Glomerular visceral epithelial cell (primary cell): ENCODE measurements at regions not wholly inside any gene's neighbourhood (a gene's known extent, or its start where the extent isn't known, plus 50 kb on each side); places are given as distances from the start of the nearest gene placed in this dataset.

Source experiments
- DNase-seq: peaks from one replicate; pipeline ENCODE4 v3.0.0-alpha.2; 2016; ENCODE audit errors: extremely low spot score

- DNase-seq = no peak
These were observed 392.0 kb downstream of the TMEM161B start for GRCh38 chr5:87876616-87877015.

GRCh38 chr5:87872986-87873385 is 395.7 kb downstream of the TMEM161B start:
- DNase-seq = no peak

- DNase-seq = no peak
These were observed 399.9 kb downstream of the TMEM161B start for GRCh38 chr5:87868792-87869191.

GRCh38 chr5:87867281-87867680 is 401.4 kb downstream of the TMEM161B start:
- no peak for DNase-seq

- DNase-seq = no peak
These were observed 415.1 kb downstream of the TMEM161B start for GRCh38 chr5:87853541-87853940.

DNA sequence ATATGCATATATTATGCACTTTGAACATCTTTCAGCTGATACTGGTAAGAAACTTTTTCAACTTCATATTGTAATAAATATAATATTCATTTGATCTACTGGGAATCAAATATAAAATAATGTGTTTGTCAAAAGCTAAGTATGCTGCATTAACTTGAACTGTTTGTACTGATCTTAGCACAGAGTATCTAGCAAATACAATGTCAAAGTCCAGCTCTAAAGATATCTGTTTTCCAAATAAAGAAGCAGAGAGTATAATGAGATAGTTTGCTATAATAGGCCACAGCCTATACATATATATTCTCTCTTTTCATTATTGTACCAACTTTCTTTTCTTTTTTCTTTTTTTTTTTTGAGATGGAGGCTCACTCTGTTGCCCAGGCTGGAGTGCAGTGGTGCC is 417.0 kb downstream of the TMEM161B start:
- no peak for DNase-seq

GRCh38 chr5:87850843-87851242 is 417.8 kb downstream of the TMEM161B start:
- DNase-seq = no peak

DNA sequence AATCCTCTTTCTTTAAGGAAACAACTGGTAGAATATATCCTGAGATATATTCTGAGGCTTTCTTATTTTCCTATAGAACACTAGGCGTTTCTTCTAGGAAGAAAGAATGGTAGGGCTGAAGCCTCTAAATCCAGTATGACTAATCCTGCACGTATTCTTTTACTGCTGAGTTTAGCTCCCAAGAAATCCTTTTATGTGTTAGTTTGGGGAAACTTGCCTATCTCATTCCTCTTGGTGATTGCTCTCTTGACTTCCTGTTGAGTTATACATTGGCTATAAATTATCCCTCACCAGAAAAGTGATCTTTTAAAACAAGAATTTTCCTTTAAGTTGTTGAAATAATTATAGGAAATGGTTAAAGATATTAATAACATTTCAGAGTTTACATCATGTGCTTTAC is 422.9 kb downstream of the TMEM161B start:
- DNase-seq = no peak

GRCh38 chr5:87844866-87845265 is 423.8 kb downstream of the TMEM161B start:
- DNase-seq = no peak

- DNase-seq = no peak
These were observed 424.2 kb downstream of the TMEM161B start for GRCh38 chr5:87844449-87844848.

- no peak for DNase-seq
These were observed 424.0 kb upstream of the CCNH start for GRCh38 chr5:87836696-87837095.

GRCh38 chr5:87831499-87831898 is 418.8 kb upstream of the CCNH start:
- no peak for DNase-seq

- peak; percentile 8 for DNase-seq
These were observed 416.5 kb upstream of the CCNH start for GRCh38 chr5:87829217-87829551.

GRCh38 chr5:87828545-87829216 is 416.0 kb upstream of the CCNH start:
- DNase-seq = no peak

GRCh38 chr5:87827539-87827938 is 414.8 kb upstream of the CCNH start:
- no peak for DNase-seq

DNA sequence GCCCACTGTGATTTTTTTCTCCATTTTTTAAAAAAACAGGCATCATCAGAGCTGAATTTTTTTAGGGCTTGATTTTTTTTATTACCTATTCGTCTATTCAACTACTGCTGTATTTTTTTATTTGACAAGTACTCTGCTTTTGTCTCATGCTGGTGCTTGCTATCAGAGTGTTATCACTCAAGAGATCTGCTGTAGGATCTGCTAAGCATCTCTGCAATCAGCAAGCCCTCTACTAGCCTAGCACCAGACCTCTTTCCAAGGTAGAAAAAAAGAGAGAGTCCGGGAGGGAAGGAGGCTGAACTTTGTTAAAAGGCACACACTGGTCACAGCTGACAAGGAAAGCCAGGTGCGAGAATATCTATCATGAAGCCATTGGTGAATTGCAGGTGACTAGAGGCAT is 413.8 kb upstream of the CCNH start:
- DNase-seq = no peak

DNA sequence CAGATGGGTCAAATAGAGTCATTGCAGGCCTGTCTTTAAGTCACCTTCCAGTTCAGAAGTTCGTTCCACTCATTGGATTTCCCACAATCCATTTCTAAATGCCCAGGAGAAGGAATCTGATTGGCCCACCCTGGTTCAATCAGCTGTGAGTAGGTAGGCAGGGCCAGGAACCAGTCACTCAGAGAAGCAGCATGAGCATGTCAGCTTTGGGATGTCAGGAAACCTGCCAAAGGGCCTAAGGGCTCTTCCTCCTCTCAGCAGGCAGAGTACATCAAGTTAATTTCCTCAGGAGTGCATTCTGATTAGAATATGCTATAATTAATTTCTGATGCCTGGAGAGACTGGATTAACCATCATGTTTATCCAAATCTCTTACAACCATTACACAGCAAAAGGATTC is 412.9 kb upstream of the CCNH start:
- DNase-seq = no peak

DNA sequence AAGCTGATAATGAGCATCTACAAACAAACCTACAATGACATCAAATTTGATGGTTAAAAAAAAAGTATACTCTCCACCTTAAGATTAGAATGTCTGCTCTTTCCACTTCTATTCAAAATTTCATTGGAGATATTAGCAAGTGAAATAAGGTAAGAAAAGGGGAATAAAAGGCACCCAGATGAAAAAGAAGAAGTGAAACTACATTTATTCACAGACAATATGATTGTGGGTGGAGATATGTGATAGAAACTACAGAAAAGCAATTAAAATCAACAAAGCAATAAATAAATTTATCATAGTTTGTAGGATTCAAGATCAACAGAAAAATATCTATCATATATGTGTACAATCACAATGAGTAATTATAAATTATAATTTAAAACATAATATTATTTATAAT is 395.1 kb upstream of the CCNH start:
- DNase-seq = no peak

DNA sequence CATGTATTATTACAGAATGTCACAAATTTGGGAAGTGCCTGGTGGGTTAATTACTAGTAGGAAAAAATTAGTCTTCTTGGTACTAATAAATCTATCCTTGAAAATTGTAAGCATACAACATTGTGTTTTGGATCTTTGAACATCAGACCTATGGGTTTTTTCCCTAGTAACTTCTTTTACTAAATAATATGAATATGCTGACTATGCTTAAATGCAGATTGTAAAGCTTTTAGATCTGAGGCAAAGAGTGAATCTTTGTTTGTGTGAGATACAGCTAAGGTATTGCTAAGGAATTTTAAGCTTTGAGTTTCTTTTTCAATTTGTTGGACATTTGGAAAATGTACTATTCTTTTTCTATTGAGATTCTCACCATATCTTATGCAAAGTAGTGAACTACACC is 390.6 kb upstream of the CCNH start:
- DNase-seq = no peak

- no peak for DNase-seq
These were observed 379.1 kb upstream of the CCNH start for GRCh38 chr5:87791869-87792268.

DNA sequence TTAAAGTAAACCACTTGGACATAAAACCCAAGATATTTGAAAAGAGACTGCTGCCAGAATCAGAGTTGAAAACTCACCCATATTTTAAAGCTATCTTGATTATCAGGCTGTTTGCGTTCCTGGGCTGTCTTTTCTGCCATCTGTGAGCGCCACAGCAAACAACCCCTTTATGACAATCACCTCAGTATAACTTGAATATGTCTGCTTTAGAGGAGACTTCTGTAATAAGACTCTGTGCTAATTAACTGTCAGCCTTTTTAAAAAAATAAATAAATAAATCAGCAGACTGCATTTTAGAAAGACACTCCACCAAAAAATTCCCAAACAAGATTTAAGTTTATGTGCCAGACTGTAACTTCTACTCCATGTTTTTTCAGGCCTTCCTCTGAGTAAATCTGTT is 375.7 kb upstream of the CCNH start:
- no peak for DNase-seq

DNA sequence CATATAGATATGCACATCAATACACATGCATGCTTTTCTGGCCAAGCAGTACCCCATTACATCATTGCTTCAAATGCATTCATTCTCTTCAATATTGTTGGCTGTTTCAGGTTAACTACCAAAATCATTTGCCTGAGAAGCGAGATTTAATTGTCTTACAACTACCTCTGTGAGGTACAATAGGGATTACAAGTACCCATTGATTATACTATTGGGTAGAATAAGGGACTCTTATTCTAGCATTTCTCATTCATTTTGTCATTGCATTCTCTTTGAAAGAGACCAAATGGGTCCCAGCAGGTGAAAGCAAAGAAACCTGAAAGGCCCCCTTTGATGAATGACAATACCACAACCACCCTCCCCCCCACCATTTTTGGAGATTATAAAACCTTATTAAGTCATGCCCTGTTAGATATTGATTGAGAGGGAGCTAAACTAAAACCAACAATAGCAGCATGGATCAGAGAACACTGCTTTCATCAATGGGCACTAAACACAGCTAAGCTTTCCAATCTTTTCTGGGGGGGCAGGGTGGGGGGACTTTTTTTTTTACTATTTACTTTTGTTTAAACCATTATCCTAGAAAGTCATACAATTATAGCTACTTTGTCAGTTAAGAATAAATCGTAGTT is 375.0 kb upstream of the CCNH start:
- DNase-seq = no peak

GRCh38 chr5:87787086-87787485 is 374.4 kb upstream of the CCNH start:
- DNase-seq = no peak

DNA sequence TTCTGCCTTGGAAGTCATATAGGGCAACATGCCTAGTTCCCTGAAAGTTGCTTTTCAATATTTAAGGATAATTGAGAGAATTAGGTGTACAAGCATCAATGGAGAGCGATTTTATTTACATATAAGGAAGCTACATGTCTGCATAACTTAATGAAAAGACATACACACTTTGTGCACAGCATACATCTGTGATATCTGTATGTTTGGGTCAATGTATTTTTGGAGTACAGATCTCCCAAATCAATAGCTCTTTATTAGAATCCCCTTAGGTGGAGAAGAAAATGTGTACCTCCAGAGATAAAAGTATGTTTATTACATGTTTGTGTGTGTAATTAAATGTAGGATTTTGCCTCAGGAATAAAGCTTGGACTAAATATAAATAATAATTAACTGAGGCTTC is 373.7 kb upstream of the CCNH start:
- DNase-seq = no peak
